Parathyroid adenoma (tissue), 2 donors: ENCODE measurements at regions not wholly inside any gene's neighbourhood (a gene's known extent, or its start where the extent isn't known, plus 50 kb on each side); places are given as distances from the start of the nearest gene placed in this dataset.

Experiments used
- H2AFZ ChIP-seq: fragments of 300-600 bp; sonication (generic); one replicate; pipeline ENCODE4 v1.7.0; 2017; ENCODE audit warnings: antibody characterized with exemption, mild to moderate bottlenecking
- H3K27ac ChIP-seq: fragments of 300-600 bp; sonication (generic); one replicate; pipeline ENCODE4 v1.7.0; 2017
- H3K27me3 ChIP-seq: fragments of 300-600 bp; sonication (generic); one replicate; pipeline ENCODE4 v1.7.0; 2017; ENCODE audit warnings: low read length; ENCODE audit not compliant: control insufficient read depth, insufficient read depth
- H3K36me3 ChIP-seq: fragments of 300-600 bp; sonication (generic); one replicate; pipeline ENCODE4 v1.7.0; 2017; ENCODE audit warnings: low read length; ENCODE audit not compliant: control insufficient read depth, insufficient read depth
- H3K4me1 ChIP-seq: fragments of 300-600 bp; sonication (generic); one replicate; pipeline ENCODE4 v1.7.0; 2017; ENCODE audit warnings: control low read depth
- H3K4me2 ChIP-seq: fragments of 300-600 bp; sonication (generic); one replicate; pipeline ENCODE4 v1.7.0; 2017; ENCODE audit warnings: low read length
- H3K4me3 ChIP-seq: fragments of 300-600 bp; sonication (generic); one replicate; pipeline ENCODE4 v1.7.0; 2017; ENCODE audit warnings: low read depth, low read length
- H3K79me2 ChIP-seq: fragments of 300-600 bp; sonication (generic); one replicate; pipeline ENCODE4 v1.7.0; 2017; ENCODE audit warnings: control low read depth
- H3K9ac ChIP-seq: fragments of 300-600 bp; sonication (generic); one replicate; pipeline ENCODE4 v1.7.0; 2017; ENCODE audit warnings: mild to moderate bottlenecking
- H3K9me3 ChIP-seq: fragments of 300-600 bp; sonication (generic); one replicate; pipeline ENCODE4 v1.7.0; 2017; ENCODE audit warnings: low read length; ENCODE audit not compliant: control insufficient read depth
- CTCF ChIP-seq: fragments of 300-600 bp; sonication (generic); IDR thresholded peaks from one replicate; pipeline ENCODE4 v1.7.0; 2017; ENCODE audit warnings: antibody characterized with exemption, mild to moderate bottlenecking
- donor health status: primary hyperparathyroidism.

- Histone ChIP-seq H3K4me3 (no peak overlapping the region), H3K27ac (no peak overlapping the region), H2AFZ (no peak overlapping the region), H3K4me2 (no peak overlapping the region), H3K9me3 (no peaks in the 10 kb centered on the region), H3K36me3 (no peaks in the 10 kb centered on the region), H3K79me2 (no peaks in the 10 kb centered on the region), H3K27me3 (no peaks in the 10 kb centered on the region), H3K4me1 (no peaks in the 10 kb centered on the region), H3K9ac (no peak overlapping the region)
- no peak for TF ChIP-seq CTCF
These were observed 867.6 kb downstream of the SORCS1 start for GRCh38 chr10:106296750-106297392.

GRCh38 chr10:106284802-106285587 is 879.5 kb downstream of the SORCS1 start:
- Histone ChIP-seq H3K4me1 (no peaks in the 10 kb centered on the region), H3K27ac (no peak overlapping the region), H3K79me2 (no peaks in the 10 kb centered on the region), H2AFZ (no peak overlapping the region), H3K27me3 (no peaks in the 10 kb centered on the region), H3K4me2 (no peak overlapping the region), H3K4me3 (no peak overlapping the region), H3K36me3 (no peaks in the 10 kb centered on the region), H3K9ac (no peak overlapping the region), H3K9me3 (no peaks in the 10 kb centered on the region)
- no peak for TF ChIP-seq CTCF

- Histone ChIP-seq H3K9me3 (no peaks in the 10 kb centered on the region), H3K27me3 (no peaks in the 10 kb centered on the region), H3K36me3 (no peaks in the 10 kb centered on the region), H2AFZ (no peak overlapping the region), H3K9ac (no peak overlapping the region), H3K4me2 (no peak overlapping the region), H3K4me3 (no peak overlapping the region), H3K27ac (no peak overlapping the region), H3K79me2 (no peaks in the 10 kb centered on the region), H3K4me1 (no peaks in the 10 kb centered on the region)
- TF ChIP-seq CTCF = no peak
These were observed 883.5 kb downstream of the SORCS1 start for GRCh38 chr10:106280896-106281460.

GRCh38 chr10:106278383-106278782 is 886.1 kb downstream of the SORCS1 start:
- Histone ChIP-seq H3K27me3 (no peaks in the 10 kb centered on the region), H3K4me2 (no peak overlapping the region), H2AFZ (no peak overlapping the region), H3K9me3 (no peaks in the 10 kb centered on the region), H3K27ac (no peak overlapping the region), H3K4me1 (no peaks in the 10 kb centered on the region), H3K4me3 (no peak overlapping the region), H3K36me3 (no peaks in the 10 kb centered on the region), H3K79me2 (no peaks in the 10 kb centered on the region), H3K9ac (no peak overlapping the region)
- no peak for TF ChIP-seq CTCF
